ENCODE measurements at regions not wholly inside any gene's neighbourhood (a gene's known extent, or its start where the extent isn't known, plus 50 kb on each side); places are given as distances from the start of the nearest gene placed in this dataset.

DNA sequence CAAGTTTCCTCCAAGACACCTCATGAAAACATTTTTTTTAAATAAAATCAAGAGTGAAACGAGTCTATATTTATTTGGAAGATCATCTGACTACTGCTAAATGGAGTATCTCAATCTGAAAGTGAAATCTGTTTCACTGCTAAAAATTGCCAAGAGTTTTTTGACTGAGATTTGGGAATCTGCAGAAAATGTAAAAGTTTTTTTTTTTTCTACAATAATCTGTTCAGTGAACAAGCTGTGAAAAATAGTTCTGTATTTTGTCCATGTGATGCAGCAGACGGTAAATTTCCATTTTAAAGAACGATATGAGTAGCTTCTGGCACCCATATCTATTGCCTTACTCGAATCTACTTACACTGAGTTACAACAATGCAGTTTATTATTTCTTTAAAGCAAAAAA is 519.7 kb downstream of the PLCL1 start:
- TF ChIP-seq POLR2A (IDR thresholded peaks at IDR 0.05) (no peak), CTCF (IDR thresholded peaks at IDR 0.05) (no peak)
